GM12875 (cell line): ENCODE measurements at regions not wholly inside any gene's neighbourhood (a gene's known extent, or its start where the extent isn't known, plus 50 kb on each side); places are given as distances from the start of the nearest gene placed in this dataset.

ENCODE experiments used
- H3K4me3 ChIP-seq: one replicate; pipeline ENCODE4 v1.5.1; 2011; ENCODE audit warnings: low read depth, low read length, control low read depth
- TF ChIP-seq, protein P1 (sequence below): IDR thresholded peaks from 2 replicates; pipeline ENCODE4 v1.5.1; 2011; ENCODE audit warnings: low read depth, mild to moderate bottlenecking, control low read depth, inconsistent platforms, low read length, moderate library complexity, borderline replicate concordance; ENCODE audit not compliant: insufficient read depth

GRCh38 chr2:211055438-211055837 is 499.0 kb downstream of the CPS1 start:
- H3K4me3 ChIP-seq: no peak overlapping the region
- TF ChIP-seq, protein P1, sequence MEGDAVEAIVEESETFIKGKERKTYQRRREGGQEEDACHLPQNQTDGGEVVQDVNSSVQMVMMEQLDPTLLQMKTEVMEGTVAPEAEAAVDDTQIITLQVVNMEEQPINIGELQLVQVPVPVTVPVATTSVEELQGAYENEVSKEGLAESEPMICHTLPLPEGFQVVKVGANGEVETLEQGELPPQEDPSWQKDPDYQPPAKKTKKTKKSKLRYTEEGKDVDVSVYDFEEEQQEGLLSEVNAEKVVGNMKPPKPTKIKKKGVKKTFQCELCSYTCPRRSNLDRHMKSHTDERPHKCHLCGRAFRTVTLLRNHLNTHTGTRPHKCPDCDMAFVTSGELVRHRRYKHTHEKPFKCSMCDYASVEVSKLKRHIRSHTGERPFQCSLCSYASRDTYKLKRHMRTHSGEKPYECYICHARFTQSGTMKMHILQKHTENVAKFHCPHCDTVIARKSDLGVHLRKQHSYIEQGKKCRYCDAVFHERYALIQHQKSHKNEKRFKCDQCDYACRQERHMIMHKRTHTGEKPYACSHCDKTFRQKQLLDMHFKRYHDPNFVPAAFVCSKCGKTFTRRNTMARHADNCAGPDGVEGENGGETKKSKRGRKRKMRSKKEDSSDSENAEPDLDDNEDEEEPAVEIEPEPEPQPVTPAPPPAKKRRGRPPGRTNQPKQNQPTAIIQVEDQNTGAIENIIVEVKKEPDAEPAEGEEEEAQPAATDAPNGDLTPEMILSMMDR: no peak

- TF ChIP-seq, protein P1: no peak
- H3K4me3 ChIP-seq: no peak overlapping the region
Observed at GRCh38 chr2:211061612-211062296, 505.4 kb downstream of the CPS1 start.

- TF ChIP-seq, protein P1: no peak
- H3K4me3 ChIP-seq: no peak overlapping the region
Observed at GRCh38 chr2:211062297-211062612, 505.9 kb downstream of the CPS1 start.

DNA sequence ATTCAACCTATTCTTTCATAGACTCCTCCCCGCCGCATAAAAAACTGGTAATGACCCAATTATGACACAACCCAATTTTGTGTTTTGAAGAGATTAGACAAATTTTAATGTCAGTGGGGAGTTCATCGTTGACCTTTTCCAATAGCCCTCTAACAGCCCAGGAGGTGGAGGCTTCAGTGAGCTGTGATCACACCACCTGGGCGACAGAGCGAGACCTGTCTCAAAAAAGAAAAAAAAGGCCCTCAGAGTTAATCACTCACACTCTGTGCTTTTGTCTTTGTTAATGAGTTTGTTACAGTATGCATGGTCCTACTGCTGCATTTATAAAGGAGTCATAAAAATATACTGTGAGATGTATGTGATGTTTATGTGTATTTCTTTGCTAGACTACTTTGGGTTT is 510.6 kb downstream of the CPS1 start:
- no peak overlapping the region for H3K4me3 ChIP-seq
- TF ChIP-seq, protein P1: no peak

DNA sequence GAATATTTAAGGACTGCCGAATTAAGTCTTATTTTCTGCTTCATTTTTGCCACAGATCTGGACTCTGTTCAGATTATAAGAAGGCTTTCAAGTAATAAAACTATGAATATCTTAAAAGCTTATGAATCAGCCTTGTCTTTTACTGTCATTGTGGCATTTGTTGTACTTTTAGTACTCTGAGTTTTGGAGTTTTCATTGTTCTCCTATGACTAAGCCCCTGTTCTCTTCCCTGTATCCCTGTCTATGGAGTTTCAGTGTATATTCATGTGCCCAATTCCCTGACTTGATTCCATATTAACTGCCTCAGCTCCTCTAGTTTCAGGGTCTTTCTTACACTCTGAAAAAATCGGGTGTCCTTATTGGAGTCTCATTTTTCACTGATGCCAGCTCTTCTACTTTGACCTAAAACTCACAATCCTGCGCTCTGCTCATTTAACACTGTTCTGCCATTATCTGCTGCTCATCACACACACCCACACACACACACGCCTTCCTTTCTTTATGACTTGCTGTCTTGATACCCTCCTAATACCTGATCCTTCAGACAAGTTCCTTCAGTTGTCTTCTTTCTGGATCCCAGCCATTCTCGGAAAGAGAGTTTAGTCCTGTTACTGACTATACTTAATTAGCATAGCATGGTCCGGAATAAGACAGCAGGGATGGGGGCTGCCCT is 511.8 kb downstream of the CPS1 start:
- H3K4me3 ChIP-seq: no peak overlapping the region
- TF ChIP-seq, protein P1: no peak

GRCh38 chr2:211070547-211070946 is 514.1 kb downstream of the CPS1 start:
- TF ChIP-seq, protein P1: no peak
- H3K4me3 ChIP-seq: no peak overlapping the region

DNA sequence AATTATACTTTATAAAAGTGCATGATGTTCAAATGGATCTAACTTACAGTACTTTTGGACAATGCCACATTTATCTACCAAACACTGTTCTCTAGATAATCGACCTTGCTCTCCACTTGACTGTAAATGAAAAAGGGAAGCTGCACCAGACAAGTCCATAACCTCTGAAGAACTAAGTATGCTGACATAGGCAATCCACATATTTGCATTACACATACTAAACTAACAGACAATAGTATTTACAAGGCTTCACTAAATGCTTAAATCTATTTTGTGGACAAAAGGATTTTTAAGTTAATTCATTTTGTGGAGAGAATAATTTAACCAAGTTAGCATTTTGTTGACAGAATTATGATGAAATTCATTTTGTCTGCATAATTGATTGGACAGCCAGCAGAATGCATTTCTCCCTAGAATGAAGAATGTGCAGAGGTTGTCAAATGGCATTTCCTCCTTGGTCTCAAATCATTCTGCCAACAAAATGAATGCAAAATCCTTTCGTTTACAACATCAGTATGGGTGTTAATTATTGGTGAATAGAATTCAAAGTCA is 520.9 kb downstream of the CPS1 start:
- no peak overlapping the region for H3K4me3 ChIP-seq
- TF ChIP-seq, protein P1: no peak
